ENCODE measurements at regions not wholly inside any gene's neighbourhood (a gene's known extent, or its start where the extent isn't known, plus 50 kb on each side); places are given as distances from the start of the nearest gene placed in this dataset.
"Not testable (repeated sequence)": the region's sequence is repeated elsewhere in the genome, so short reads cannot be mapped to it uniquely, and the experiment has no call there.

DNA sequence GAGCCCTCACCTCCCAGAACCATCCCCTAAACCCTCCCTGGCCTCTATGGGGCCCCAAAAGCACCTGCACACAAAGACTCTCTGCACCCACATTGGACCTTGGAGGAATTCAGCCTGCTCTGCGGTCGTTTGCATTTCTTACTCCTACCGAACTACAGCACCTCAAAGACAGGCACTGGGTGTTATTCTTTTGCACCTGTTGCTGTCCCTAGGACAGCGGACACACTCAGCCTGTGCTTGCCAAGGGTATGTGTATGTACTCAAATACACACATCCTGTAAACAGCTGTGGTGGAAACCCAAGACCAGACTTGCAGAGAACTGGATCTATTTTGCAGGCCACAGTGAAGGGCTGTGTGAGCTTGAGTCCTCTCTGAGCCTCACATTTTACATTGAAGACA, 54.2 kb upstream of the LGALS9B start:
- H3K27ac Mint-ChIP-seq, H3K4me3 Mint-ChIP-seq, DNase-seq, H3K36me3 Mint-ChIP-seq, H3K27me3 Mint-ChIP-seq, H3K4me1 Mint-ChIP-seq, H3K9me3 Mint-ChIP-seq, ATAC-seq, POLR2A ChIA-PET: not testable (repeated sequence)

DNA sequence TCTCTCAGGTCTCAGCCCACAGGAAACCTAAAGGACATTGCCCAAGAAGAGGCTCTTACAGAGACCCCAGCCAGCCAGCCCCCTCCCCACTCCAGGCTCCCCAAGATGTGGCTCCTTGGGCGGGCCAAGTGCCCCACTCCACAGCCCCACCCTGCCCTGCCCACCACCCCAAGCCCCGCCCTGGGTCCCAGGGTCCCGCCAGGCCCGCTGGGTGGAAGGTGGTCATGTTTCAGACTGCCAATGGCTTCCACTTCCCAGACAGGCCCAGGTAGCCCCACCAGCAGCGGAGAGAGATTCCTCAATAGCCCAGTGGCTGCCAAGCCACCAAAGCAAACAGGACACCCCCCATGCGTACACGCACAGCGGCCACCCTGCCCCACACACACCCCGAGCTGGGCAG, 51.1 kb upstream of the LGALS9B start:
- H3K27me3 Mint-ChIP-seq, H3K9me3 Mint-ChIP-seq, DNase-seq, H3K4me1 Mint-ChIP-seq, POLR2A ChIA-PET, ATAC-seq, H3K36me3 Mint-ChIP-seq, H3K27ac Mint-ChIP-seq, H3K4me3 Mint-ChIP-seq: not testable (repeated sequence)

DNA sequence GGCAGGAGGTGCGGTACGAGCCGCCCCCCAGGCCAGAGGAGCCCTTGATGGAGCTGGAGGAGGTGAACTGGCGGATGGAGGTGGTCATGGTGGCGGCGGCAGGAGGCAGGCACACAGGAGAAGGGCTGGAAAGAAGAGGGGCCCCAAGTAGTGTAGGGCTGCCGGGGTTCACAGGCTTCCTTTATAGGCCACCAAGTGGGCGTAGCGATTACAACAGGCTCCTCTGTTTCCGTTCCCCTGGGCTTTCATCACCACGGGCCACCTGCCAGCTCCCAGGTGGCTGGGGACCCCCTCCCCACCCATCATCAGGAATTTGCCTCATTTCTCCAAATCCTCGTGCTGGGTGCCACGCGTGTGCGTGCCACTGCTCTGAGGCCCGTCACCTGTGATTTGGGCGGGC, 50.1 kb upstream of the LGALS9B start:
- H3K27me3 Mint-ChIP-seq, POLR2A ChIA-PET, H3K27ac Mint-ChIP-seq, H3K36me3 Mint-ChIP-seq, H3K9me3 Mint-ChIP-seq, H3K4me1 Mint-ChIP-seq: not testable (repeated sequence)
- DNase-seq (peak in 3 of 10 donors; percentile 16 to 38 (median 26)), ATAC-seq (peak; percentile 82)
- H3K4me3 Mint-ChIP-seq, result peak overlapping the region in 2 of 10 donors; percentile 43 to 48
